SK-N-SH (cell line): ENCODE measurements at regions not wholly inside any gene's neighbourhood (a gene's known extent, or its start where the extent isn't known, plus 50 kb on each side); places are given as distances from the start of the nearest gene placed in this dataset.

ENCODE experiments used
- CTCF ChIA-PET: fragments of 300-600, 350-600 bp; formaldehyde crosslinking; extraction: SDS; loops from one replicate; lab custom pipeline; 2021; lab: Yijun Ruan, JAX
- POLR2A ChIA-PET: fragments of 350-600 bp; sonication (Branson Sonifier 250); formaldehyde crosslinking; extraction: SDS; loops from one replicate; lab custom pipeline; 2020; ENCODE audit warnings: antibody characterized with exemption, inconsistent platforms; lab: Yijun Ruan, JAX
- DNase-seq: peaks from one replicate; pipeline ENCODE4 v3.0.0; 2012
- H2AFZ ChIP-seq: fragments of 200-600 bp; sonication (generic); 2 replicates; pipeline ENCODE4 v1.8.1; 2016; ENCODE audit warnings: antibody characterized with exemption, mild to moderate bottlenecking, low read depth
- H3F3A ChIP-seq: fragments of 200-600 bp; sonication (generic); replicated peaks from 2 replicates; pipeline ENCODE3; 2016; ENCODE audit warnings: antibody characterized with exemption, mild to moderate bottlenecking; ENCODE audit not compliant: insufficient read depth
- H3K27ac ChIP-seq, 2 experiments: fragments of 200-500 bp in 1 of 2; fragments of 200-600 bp in 1 of 2; sonication (Bioruptor generic) in 1 of 2; sonication (generic), shearing (Covaris generic) in 1 of 2; 2 replicates each; pipeline versions ENCODE4 v1.5.1 to v1.6.1; 2014 to 2016; ENCODE audit warnings: low read depth in 2 of 2, inconsistent platforms in 1 of 2, low read length in 1 of 2, mild to moderate bottlenecking in 1 of 2, mixed read lengths in 1 of 2
- H3K27me3 ChIP-seq: fragments of 200-600 bp; sonication (generic), shearing (Covaris generic); 2 replicates; pipeline ENCODE4 v1.6.1; 2016; ENCODE audit warnings: mixed run types; ENCODE audit not compliant: insufficient read depth
- H3K36me3 ChIP-seq, 2 experiments: fragments of 200-500 bp in 1 of 2; fragments of 200-600 bp in 1 of 2; sonication (Bioruptor generic) in 1 of 2; sonication (generic) in 1 of 2; replicated peaks in 1 of 2; 2 replicates each; pipeline versions ENCODE3 to v1.5.1; 2014 to 2016; ENCODE audit warnings: low read length in 1 of 2, mild to moderate bottlenecking in 1 of 2; ENCODE audit not compliant: insufficient read depth in 2 of 2, control insufficient read depth in 1 of 2
- H3K4me1 ChIP-seq, 2 experiments: fragments of 200-500 bp in 1 of 2; fragments of 200-600 bp in 1 of 2; sonication (Bioruptor generic) in 1 of 2; sonication (generic), shearing (Covaris generic) in 1 of 2; 2 replicates each; pipeline versions ENCODE4 v1.5.1 to v1.6.1; 2014 to 2016; ENCODE audit warnings: low read depth in 1 of 2, low read length in 1 of 2, mixed run types in 1 of 2; ENCODE audit not compliant: insufficient read depth in 2 of 2, control insufficient read depth in 1 of 2
- H3K4me2 ChIP-seq: fragments of 200-600 bp; sonication (generic), shearing (Covaris generic); 2 replicates; pipeline ENCODE4 v1.6.1; 2017; ENCODE audit warnings: mixed run types
- H3K4me3 ChIP-seq, 2 experiments: fragments of 200-500 bp in 1 of 2; fragments of 200-600 bp in 1 of 2; sonication (Bioruptor generic) in 1 of 2; sonication (generic), shearing (Covaris generic) in 1 of 2; 2 replicates each; pipeline versions ENCODE4 v1.5.1 to v1.8.1; 2014 to 2016; ENCODE audit warnings: low read depth in 2 of 2, inconsistent platforms in 1 of 2, low read length in 1 of 2, mild to moderate bottlenecking in 1 of 2, mixed read lengths in 1 of 2, moderate library complexity in 1 of 2
- H3K79me2 ChIP-seq: fragments of 200-600 bp; sonication (generic); 2 replicates; pipeline ENCODE4 v1.8.1; 2017; ENCODE audit warnings: mild to moderate bottlenecking; ENCODE audit not compliant: insufficient read depth
- H3K9ac ChIP-seq: fragments of 200-600 bp; sonication (generic); 2 replicates; pipeline ENCODE4 v1.6.1; 2017; ENCODE audit warnings: mixed run types
- H3K9me2 ChIP-seq: fragments of 200-600 bp; sonication (generic); 2 replicates; pipeline ENCODE4 v1.6.1; 2017; ENCODE audit warnings: mixed run types
- H3K9me3 ChIP-seq: fragments of 200-600 bp; sonication (generic); 2 replicates; pipeline ENCODE4 v1.6.1; 2017; ENCODE audit warnings: mixed run types, mild to moderate bottlenecking, moderate library complexity
- H4K20me1 ChIP-seq: fragments of 200-600 bp; sonication (generic); 2 replicates; pipeline ENCODE4 v1.6.1; 2017; ENCODE audit warnings: mild to moderate bottlenecking, mixed run types; ENCODE audit not compliant: insufficient read depth
- CHD2 ChIP-seq: fragments of 150-350 bp; IDR thresholded peaks from 2 replicates; pipeline ENCODE4 v1.6.1; 2018; ENCODE audit warnings: low read length; ENCODE audit not compliant: partially characterized antibody
- ELF1 ChIP-seq: IDR thresholded peaks from 2 replicates; pipeline ENCODE4 v1.4.0; 2012
- GATA2 ChIP-seq: sonication (generic); formaldehyde crosslinking; IDR thresholded peaks from 2 replicates; pipeline ENCODE4 v1.5.0; 2020; ENCODE audit warnings: mild to moderate bottlenecking, missing genetic modification reagents
- JUND ChIP-seq: IDR thresholded peaks from 2 replicates; pipeline ENCODE4 v1.4.0; 2012
- PBX3 ChIP-seq: IDR thresholded peaks from 2 replicates; pipeline ENCODE4; 2012
- POLR2AphosphoS5 ChIP-seq: IDR thresholded peaks from 2 replicates; pipeline ENCODE4 v1.6.1; 2012; ENCODE audit warnings: low read depth, low read length
- RCOR1 ChIP-seq: fragments of 150-350 bp; IDR thresholded peaks from 2 replicates; pipeline ENCODE4 v1.6.1; 2017; ENCODE audit warnings: antibody characterized with exemption, low read length
- RFX5 ChIP-seq: IDR thresholded peaks from 2 replicates; pipeline ENCODE4 v1.6.1; 2012; ENCODE audit warnings: mild to moderate bottlenecking, improper control_type of control experiment, low read length
- TEAD4 ChIP-seq: IDR thresholded peaks from 2 replicates; pipeline ENCODE4 v1.4.0; 2012; ENCODE audit warnings: mild to moderate bottlenecking, borderline replicate concordance; ENCODE audit not compliant: insufficient read depth
- YY1 ChIP-seq: IDR thresholded peaks from 2 replicates; pipeline ENCODE4 v1.4.0; 2012; ENCODE audit warnings: low read depth, mild to moderate bottlenecking
- WGBS: methylation state at CpG from one replicate; pipeline ENCODE4 v1.1.6; 2017; ENCODE audit warnings: low lambda C conversion rate; 5-methylcytosine and 5-hydroxymethylcytosine counted together
- TF ChIP-seq, protein P1 (sequence below): fragments of 150-350 bp; IDR thresholded peaks from 2 replicates; pipeline ENCODE4 v1.6.1; 2016; ENCODE audit warnings: mild to moderate bottlenecking, low read depth, low read length
- TF ChIP-seq, protein P2 (sequence below): IDR thresholded peaks from 2 replicates; pipeline ENCODE4 v1.4.0; 2012; ENCODE audit warnings: low read depth

DNA sequence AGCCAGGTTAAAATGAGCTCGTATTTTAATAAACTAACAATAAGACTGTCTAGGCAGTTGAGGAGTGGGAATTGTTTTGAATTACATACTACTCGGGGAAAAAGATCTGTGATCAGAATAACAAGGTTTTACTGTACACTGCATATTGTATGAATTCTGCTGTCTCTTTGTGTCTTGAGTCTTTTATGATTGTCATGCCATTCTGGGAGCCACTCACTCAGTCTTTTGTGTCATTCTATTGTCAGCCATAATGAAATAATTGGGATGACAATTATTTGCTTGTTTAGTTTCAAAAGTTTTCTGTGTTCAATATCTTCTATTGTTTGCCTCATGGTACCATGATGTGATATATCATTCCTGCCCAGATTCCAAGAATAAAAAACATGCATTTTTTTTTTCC, 339.6 kb upstream of the TBL1XR1 start:
- H3K27me3 ChIP-seq, result no peaks in the 10 kb centered on the region
- no peaks in the 10 kb centered on the region for H3K36me3 ChIP-seq
- H3F3A ChIP-seq, result no peaks in the 10 kb centered on the region
- H3K4me2 ChIP-seq, result no peak overlapping the region
- TF ChIP-seq, protein P1, sequence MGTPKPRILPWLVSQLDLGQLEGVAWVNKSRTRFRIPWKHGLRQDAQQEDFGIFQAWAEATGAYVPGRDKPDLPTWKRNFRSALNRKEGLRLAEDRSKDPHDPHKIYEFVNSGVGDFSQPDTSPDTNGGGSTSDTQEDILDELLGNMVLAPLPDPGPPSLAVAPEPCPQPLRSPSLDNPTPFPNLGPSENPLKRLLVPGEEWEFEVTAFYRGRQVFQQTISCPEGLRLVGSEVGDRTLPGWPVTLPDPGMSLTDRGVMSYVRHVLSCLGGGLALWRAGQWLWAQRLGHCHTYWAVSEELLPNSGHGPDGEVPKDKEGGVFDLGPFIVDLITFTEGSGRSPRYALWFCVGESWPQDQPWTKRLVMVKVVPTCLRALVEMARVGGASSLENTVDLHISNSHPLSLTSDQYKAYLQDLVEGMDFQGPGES, result no peak
- TF ChIP-seq, protein P2, sequence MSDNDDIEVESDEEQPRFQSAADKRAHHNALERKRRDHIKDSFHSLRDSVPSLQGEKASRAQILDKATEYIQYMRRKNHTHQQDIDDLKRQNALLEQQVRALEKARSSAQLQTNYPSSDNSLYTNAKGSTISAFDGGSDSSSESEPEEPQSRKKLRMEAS, result no peak
- TF ChIP-seq RFX5 (no peak), CHD2 (no peak), RCOR1 (no peak), JUND (no peak), POLR2AphosphoS5 (no peak), GATA2 (CRISPR knock-in tag) (no peak), ELF1 (no peak), TEAD4 (no peak), PBX3 (no peak), YY1 (no peak)
- H3K4me1 ChIP-seq, result peaks cover 0 to 12% of the 10 kb centered on the region in 2 experiments; a peak in 2 of 4 replicates
- no peaks in the 10 kb centered on the region for H3K79me2 ChIP-seq
- CTCF ChIA-PET, result no interaction called here
- WGBS, result 78% methylated on average over 2 of the region's 2 CpGs
- no peak overlapping the region for H2AFZ ChIP-seq
- no peaks in the 10 kb centered on the region for H4K20me1 ChIP-seq
- H3K27ac ChIP-seq, result no peak overlapping the region
- H3K9ac ChIP-seq, result no peak overlapping the region
- no peak overlapping the region for H3K4me3 ChIP-seq
- H3K9me3 ChIP-seq, result no peaks in the 10 kb centered on the region
- POLR2A ChIA-PET, result no interaction called here
- no peak for DNase-seq
- no peaks in the 10 kb centered on the region for H3K9me2 ChIP-seq

DNA sequence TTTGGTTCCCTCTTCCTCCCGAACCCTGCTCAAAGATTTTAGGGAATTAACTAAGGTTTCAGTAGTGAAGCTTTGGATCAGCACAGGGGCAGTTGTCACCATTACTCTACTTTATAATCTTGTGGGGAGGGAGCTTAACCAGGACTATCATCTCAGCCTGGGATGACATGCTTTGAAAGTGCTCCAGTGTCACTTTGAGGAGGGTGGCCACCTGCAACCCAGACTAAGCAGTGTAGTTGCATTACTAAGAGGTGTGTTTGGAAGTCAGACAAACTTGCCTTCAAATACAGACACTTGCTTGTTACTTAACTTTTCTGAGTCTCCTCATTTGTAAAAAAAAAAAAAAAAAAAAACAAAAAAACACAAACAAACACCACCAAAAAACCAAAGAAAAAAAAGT, 340.3 kb upstream of the TBL1XR1 start:
- Histone ChIP-seq H3K4me1 (peaks cover 0 to 12% of the 10 kb centered on the region in 2 experiments; a peak in 2 of 4 replicates), H3K27me3 (no peaks in the 10 kb centered on the region), H3K27ac (no peak overlapping the region), H3K9me2 (no peaks in the 10 kb centered on the region), H3F3A (no peaks in the 10 kb centered on the region), H3K4me2 (no peak overlapping the region), H3K9ac (no peak overlapping the region), H4K20me1 (no peaks in the 10 kb centered on the region), H3K36me3 (no peaks in the 10 kb centered on the region), H3K9me3 (no peaks in the 10 kb centered on the region), H3K4me3 (no peak overlapping the region), H2AFZ (no peak overlapping the region), H3K79me2 (no peaks in the 10 kb centered on the region)
- TF ChIP-seq, protein P2, result no peak
- no peak for TF ChIP-seq RCOR1
- no peak for DNase-seq
- whole genome bisulfite sequencing, result 100% methylated on average over 1 of the region's 1 CpG
- CTCF ChIA-PET, result no interaction called here
- POLR2A ChIA-PET, result interaction anchor here (1.0 kb wide), 1 partner anchor 15 kb away, joined by 3 read pairs; no protein-coding TSS in a partner anchor
